WTC11 (cell line): ENCODE measurements at regions not wholly inside any gene's neighbourhood (a gene's known extent, or its start where the extent isn't known, plus 50 kb on each side); places are given as distances from the start of the nearest gene placed in this dataset.

Experiments used
- ARID4B ChIP-seq: sonication (generic); formaldehyde crosslinking; IDR thresholded peaks from 2 replicates; pipeline ENCODE4 v1.8.0; 2023; ENCODE audit warnings: missing genetic modification reagents, mild to moderate bottlenecking, borderline replicate concordance
- ATF2 ChIP-seq: sonication (generic); formaldehyde crosslinking; IDR thresholded peaks from 2 replicates; pipeline ENCODE4 v1.8.1; 2022; ENCODE audit warnings: low read depth, missing genetic modification reagents, borderline replicate concordance
- CREM ChIP-seq: sonication (generic); formaldehyde crosslinking; IDR thresholded peaks from 2 replicates; pipeline ENCODE4 v1.8.1; 2022; ENCODE audit warnings: mild to moderate bottlenecking, missing genetic modification reagents, moderate library complexity
- CTCF ChIP-seq: fragments of 200-600 bp; IDR thresholded peaks from 2 replicates; pipeline ENCODE4 v1.8.0; 2022; ENCODE audit warnings: antibody characterized with exemption
- IRF2 ChIP-seq: sonication (generic); formaldehyde crosslinking; IDR thresholded peaks from 2 replicates; pipeline ENCODE4 v1.8.0; 2022; ENCODE audit warnings: low read depth, missing genetic modification reagents, borderline replicate concordance
- JAZF1 ChIP-seq: fragments of 250-450 bp; sonication (Bioruptor Pico); IDR thresholded peaks from 2 replicates; pipeline ENCODE4 v1.9.0; 2021; ENCODE audit warnings: moderate library complexity, mild to moderate bottlenecking, inconsistent platforms
- MAX ChIP-seq: sonication (generic); formaldehyde crosslinking; IDR thresholded peaks from 2 replicates; pipeline ENCODE4 v1.8.0; 2022; ENCODE audit warnings: mild to moderate bottlenecking, missing genetic modification reagents
- RORB ChIP-seq: fragments of 250-450 bp; sonication (Bioruptor Pico); IDR thresholded peaks from 2 replicates; pipeline ENCODE4 v1.9.0; 2021; ENCODE audit warnings: mild to moderate bottlenecking
- SP1 ChIP-seq: sonication (generic); formaldehyde crosslinking; conservative IDR thresholded peaks from 2 replicates; pipeline ENCODE4 v1.8.1; 2022; ENCODE audit warnings: missing genetic modification reagents
- STAT6 ChIP-seq: sonication (generic); formaldehyde crosslinking; conservative IDR thresholded peaks from 2 replicates; pipeline ENCODE4 v1.8.1; 2023; ENCODE audit warnings: mild to moderate bottlenecking, low read depth, missing genetic modification reagents, moderate library complexity
- ZNF219 ChIP-seq: sonication (generic); formaldehyde crosslinking; IDR thresholded peaks from 2 replicates; pipeline ENCODE4 v1.8.0; 2023; ENCODE audit warnings: missing genetic modification reagents, mild to moderate bottlenecking, borderline replicate concordance
- ZNF263 ChIP-seq: sonication (generic); formaldehyde crosslinking; IDR thresholded peaks from 2 replicates; pipeline ENCODE4 v1.8.1; 2022; ENCODE audit warnings: low read depth, mild to moderate bottlenecking, moderate library complexity, missing genetic modification reagents
- ZNF671 ChIP-seq: fragments of 250-450 bp; sonication (Bioruptor Pico); IDR thresholded peaks from 2 replicates; pipeline ENCODE4 v1.8.0; 2021; ENCODE audit warnings: mild to moderate bottlenecking
- ZSCAN18 ChIP-seq: fragments of 250-450 bp; sonication (Bioruptor Pico); IDR thresholded peaks from 2 replicates; pipeline ENCODE4 v2.1.2; 2022; ENCODE audit warnings: mild to moderate bottlenecking, moderate library complexity

- no peak for TF ChIP-seq STAT6 (CRISPR knock-in tag)
- no peak for TF ChIP-seq CTCF
- no peak for TF ChIP-seq CREM (CRISPR knock-in tag)
- TF ChIP-seq ZSCAN18 (CRISPR knock-in tag) = no peak
- TF ChIP-seq ATF2 (CRISPR knock-in tag) = no peak
- TF ChIP-seq JAZF1 = no peak
- TF ChIP-seq ZNF219 (CRISPR knock-in tag) = no peak
- no peak for TF ChIP-seq ZNF263 (CRISPR knock-in tag)
- no peak for TF ChIP-seq ZNF671 (CRISPR knock-in tag)
- no peak for TF ChIP-seq SP1 (CRISPR knock-in tag)
- TF ChIP-seq ARID4B (CRISPR knock-in tag) = no peak
- TF ChIP-seq RORB (CRISPR knock-in tag) = no peak
- no peak for TF ChIP-seq MAX (CRISPR knock-in tag)
- no peak for TF ChIP-seq IRF2 (CRISPR knock-in tag)
Measured at GRCh38 chr3:135366816-135367215, 571.8 kb downstream of the EPHB1 start.
